Spleen (tissue), 11 donors: ENCODE measurements at regions not wholly inside any gene's neighbourhood (a gene's known extent, or its start where the extent isn't known, plus 50 kb on each side); places are given as distances from the start of the nearest gene placed in this dataset.

Experiments used
- DNase-seq: peaks from one replicate; pipeline ENCODE4 v3.0.0-alpha.2; 2020
- H3K27ac ChIP-seq, 8 donors: fragments of 200-600 bp; sonication (generic) in 7 of 8; 1 replicate in 4 of 8; 2 replicates in 4 of 8; pipeline versions ENCODE4 v1.5.0 to v1.8.0; 2016 to 2021; ENCODE audit warnings: inconsistent platforms in 4 of 8, mild to moderate bottlenecking in 4 of 8, moderate library complexity in 1 of 8
- H3K27me3 ChIP-seq, 7 donors: fragments of 200-600 bp; sonication (generic) in 6 of 7; replicated peaks in 1 of 7; 1 replicate in 4 of 7; 2 replicates in 3 of 7; pipeline versions ENCODE4 v1.5.0 to v1.8.0; 2016 to 2021; ENCODE audit warnings: inconsistent platforms in 3 of 7, mild to moderate bottlenecking in 1 of 7
- H3K36me3 ChIP-seq, 6 donors: fragments of 200-600 bp; sonication (generic) in 5 of 6; 1 replicate in 4 of 6; 2 replicates in 2 of 6; pipeline versions ENCODE4 v1.5.0 to v1.8.0; 2016 to 2021; ENCODE audit warnings: inconsistent platforms in 2 of 6
- H3K4me1 ChIP-seq, 6 donors: fragments of 200-600 bp; sonication (generic) in 5 of 6; 1 replicate in 3 of 6; 2 replicates in 3 of 6; pipeline versions ENCODE4 v1.5.0 to v1.8.0; 2016 to 2021; ENCODE audit warnings: inconsistent platforms in 3 of 6
- H3K4me3 ChIP-seq, 8 donors: fragments of 200-600 bp; sonication (generic) in 7 of 8; 1 replicate in 4 of 8; 2 replicates in 4 of 8; pipeline versions ENCODE4 v1.5.0 to v1.8.0; 2016 to 2021; ENCODE audit warnings: inconsistent platforms in 4 of 8, mild to moderate bottlenecking in 4 of 8, moderate library complexity in 2 of 8
- H3K9me3 ChIP-seq, 8 donors: fragments of 200-600 bp; sonication (generic) in 7 of 8; 1 replicate in 4 of 8; 2 replicates in 4 of 8; pipeline versions ENCODE4 v1.5.0 to v1.8.0; 2016 to 2021; ENCODE audit warnings: inconsistent platforms in 4 of 8
- CTCF ChIP-seq, 11 experiments: fragments of 200-600 bp in 7 of 11; fragments of 450-650 bp in 4 of 11; sonication (generic) in 4 of 11; IDR thresholded peaks in 8 of 11; conservative IDR thresholded peaks in 3 of 11; 1 replicate in 7 of 11; 2 replicates in 4 of 11; pipeline versions ENCODE4 v1.4.0 to v1.8.0; 2016 to 2021; ENCODE audit warnings: antibody characterized with exemption in 11 of 11, inconsistent platforms in 4 of 11, mild to moderate bottlenecking in 1 of 11
- POLR2A ChIP-seq, 3 donors: fragments of 450-650 bp; IDR thresholded peaks; one replicate each; pipeline ENCODE4 v1.5.1; 2017; ENCODE audit warnings: antibody characterized with exemption in 3 of 3, mild to moderate bottlenecking in 1 of 3
- POLR2AphosphoS5 ChIP-seq, 3 donors: sonication (generic); formaldehyde crosslinking; IDR thresholded peaks; one replicate each; pipeline ENCODE4 v1.5.1; 2017; ENCODE audit warnings: antibody characterized with exemption in 3 of 3
- WGBS, 5 donors: extraction: QIAGEN DNeasy Blood & Tissue Kit in 3 of 5; methylation state at CpG; one replicate each; pipeline versions ENCODE4 v1.1.5 to v1.1.7; 2013 to 2018; 5-methylcytosine and 5-hydroxymethylcytosine counted together
- intact Hi-C: fragments of 100-400 bp; cut with DNase I; formaldehyde crosslinking; loops from one replicate; pipeline ENCODE4 v1.15.0; 2023; ENCODE audit warnings: low total_unique reads
- donor health status: healthy with polysubstance abuse.
- donor health status: DM: no; HTN: no; CAD: no; lungs with moderate emphysema.
- donor health status: DM: no; HTN: no; CAD: no.
- donor health status: Bipolar disorder and iron deficiency.
- donor health status: healthy.
- donor health status: DM: no; HTN: no; CAD: no.
- donor health status: DM: yes; HTN: yes; CAD: no.

- no peak for DNase-seq
- TF ChIP-seq CTCF (IDR thresholded peaks at IDR 0.05 in 8 of 11, conservative IDR thresholded peaks at IDR 0.05 in 3 of 11) (no peak), POLR2A (IDR thresholded peaks at IDR 0.05) (no peak), POLR2AphosphoS5 (IDR thresholded peaks at IDR 0.05) (no peak)
- Histone ChIP-seq H3K4me1 (no peaks in the 10 kb centered on the region), H3K36me3 (no peaks in the 10 kb centered on the region), H3K9me3 (no peaks in the 10 kb centered on the region), H3K4me3 (no peak overlapping the region), H3K27me3 (no peaks in the 10 kb centered on the region), H3K27ac (no peak overlapping the region)
- intact Hi-C loops: no loop called here
- WGBS, 5 donors: 82 to 93% (median 85%) methylated on average over 3 of the region's 3 CpGs
Measured at GRCh38 chr11:30798547-30799236, 212.5 kb upstream of the MPPED2 start.

- peaks cover 0 to 5% (median 0%) of the 10 kb centered on the region in 8 donors for H3K9me3 ChIP-seq
- no peaks in the 10 kb centered on the region for H3K27me3 ChIP-seq
- 79 to 88% (median 83%) methylated on average over 4 of the region's 4 CpGs for WGBS, 5 donors
- H3K36me3 ChIP-seq: no peaks in the 10 kb centered on the region
- no peak overlapping the region for H3K27ac ChIP-seq
- intact Hi-C loops: no loop called here
- H3K4me1 ChIP-seq: no peaks in the 10 kb centered on the region
- no peak for DNase-seq
- H3K4me3 ChIP-seq: no peak overlapping the region
- TF ChIP-seq POLR2AphosphoS5 (IDR thresholded peaks at IDR 0.05) (no peak), CTCF (IDR thresholded peaks at IDR 0.05 in 8 of 11, conservative IDR thresholded peaks at IDR 0.05 in 3 of 11) (no peak), POLR2A (IDR thresholded peaks at IDR 0.05) (no peak)
Measured at GRCh38 chr11:30789270-30789669, 203.1 kb upstream of the MPPED2 start.

- no peak for DNase-seq
- intact Hi-C loops: no loop called here
- 69 to 93% (median 83%) methylated on average over 2 of the region's 2 CpGs for WGBS, 5 donors
Measured at GRCh38 chr11:30788849-30789248, 202.7 kb upstream of the MPPED2 start.

More at GRCh38 chr11:30788849-30789248, 202.7 kb upstream of the MPPED2 start:
- Histone ChIP-seq H3K36me3 (no peaks in the 10 kb centered on the region), H3K4me3 (no peak overlapping the region), H3K27me3 (no peaks in the 10 kb centered on the region), H3K4me1 (no peaks in the 10 kb centered on the region), H3K27ac (no peak overlapping the region), H3K9me3 (peaks cover 0 to 5% (median 0%) of the 10 kb centered on the region in 8 donors)
- TF ChIP-seq POLR2A (IDR thresholded peaks at IDR 0.05): no peak
- no peak for TF ChIP-seq CTCF (IDR thresholded peaks at IDR 0.05 in 8 of 11, conservative IDR thresholded peaks at IDR 0.05 in 3 of 11)
- no peak for TF ChIP-seq POLR2AphosphoS5 (IDR thresholded peaks at IDR 0.05)
